GM11168 (cell line): ENCODE measurements at regions not wholly inside any gene's neighbourhood (a gene's known extent, or its start where the extent isn't known, plus 50 kb on each side); places are given as distances from the start of the nearest gene placed in this dataset.
"Not testable (repeated sequence)": the region's sequence is repeated elsewhere in the genome, so short reads cannot be mapped to it uniquely, and the experiment has no call there.

Experiments
- in situ Hi-C: fragments of 300-500 bp; cut with MboI; formaldehyde crosslinking; loops from one replicate; pipeline ENCODE4 v1.12.0; 2022; ENCODE audit warnings: low sequenced_read_pairs; ENCODE audit not compliant: unreplicated experiment

GRCh38 chr9:108396611-108397010 lies 459.2 kb downstream of the ACTL7B start:
- in situ Hi-C loops, result no loop called here

- in situ Hi-C loops, result no loop called here
These were observed 459.6 kb downstream of the ACTL7B start for GRCh38 chr9:108396193-108396592.

GRCh38 chr9:108395421-108395820 lies 460.4 kb downstream of the ACTL7B start:
- in situ Hi-C loops, result no loop called here

DNA sequence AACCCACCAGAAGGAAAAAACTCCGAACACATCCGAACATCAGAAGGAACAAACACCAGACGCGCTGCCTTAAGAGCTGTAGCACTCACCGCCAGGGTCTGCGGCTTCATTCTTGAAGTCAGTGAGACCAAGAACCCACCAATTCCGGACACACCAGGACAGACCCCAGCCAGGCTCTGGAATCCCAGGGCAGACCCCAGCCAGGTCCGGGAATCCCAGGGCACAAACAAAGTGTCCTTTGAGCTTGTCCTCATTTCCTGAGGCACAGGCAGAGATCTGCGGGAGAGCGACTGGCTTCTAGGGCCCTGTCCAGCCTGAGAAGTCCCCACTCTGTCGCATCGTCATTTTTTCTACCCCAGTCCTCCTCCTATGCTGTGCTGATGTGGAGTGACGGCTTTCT lies 461.1 kb downstream of the ACTL7B start:
- in situ Hi-C loops, result no loop called here

DNA sequence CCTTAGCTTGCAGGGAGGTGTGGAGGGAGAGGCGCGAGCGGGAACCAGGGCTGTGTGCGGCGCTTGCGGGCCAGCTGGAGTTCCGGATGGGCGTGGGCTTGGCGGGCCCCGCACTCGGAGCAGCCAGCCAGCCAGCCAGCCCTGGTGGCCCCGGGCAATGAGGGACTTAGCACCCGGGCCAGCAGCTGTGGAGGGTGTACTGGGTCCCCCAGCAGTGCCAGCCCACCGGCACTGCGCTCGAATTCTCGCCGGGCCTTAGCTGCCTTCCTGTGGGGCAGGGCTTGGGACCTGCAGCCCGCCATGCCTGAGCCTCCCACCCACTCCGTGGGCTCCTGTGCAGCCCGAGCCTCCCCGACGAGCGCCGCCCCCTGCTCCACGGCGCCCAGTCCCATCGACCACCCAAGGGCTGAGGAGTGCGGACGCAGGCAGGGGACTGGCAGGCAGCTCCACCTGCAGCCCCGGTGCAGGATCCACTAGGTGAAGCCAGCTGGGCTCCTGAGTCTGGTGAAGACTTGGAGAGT lies 462.2 kb downstream of the ACTL7B start:
- in situ Hi-C loops, result not testable (repeated sequence)

DNA sequence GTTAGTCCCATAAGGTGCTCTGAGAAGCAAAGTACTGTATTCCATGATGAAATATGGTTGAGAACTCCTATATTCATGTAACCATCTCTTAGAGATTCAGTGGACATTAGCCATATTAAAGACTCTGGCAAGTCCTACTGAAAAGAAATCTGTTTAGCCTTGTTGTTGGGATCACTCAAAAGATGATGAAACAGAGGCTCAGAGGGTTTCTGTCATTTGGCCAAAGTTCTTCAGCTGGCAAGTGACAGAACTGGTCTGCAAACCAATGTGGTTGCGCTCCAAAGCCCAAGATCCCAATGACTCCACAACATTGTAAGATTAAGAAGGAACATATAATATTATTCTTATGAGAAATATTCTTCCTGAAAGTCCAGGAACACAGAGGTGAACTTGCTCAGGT lies 462.9 kb downstream of the ACTL7B start:
- in situ Hi-C loops, result no loop called here

DNA sequence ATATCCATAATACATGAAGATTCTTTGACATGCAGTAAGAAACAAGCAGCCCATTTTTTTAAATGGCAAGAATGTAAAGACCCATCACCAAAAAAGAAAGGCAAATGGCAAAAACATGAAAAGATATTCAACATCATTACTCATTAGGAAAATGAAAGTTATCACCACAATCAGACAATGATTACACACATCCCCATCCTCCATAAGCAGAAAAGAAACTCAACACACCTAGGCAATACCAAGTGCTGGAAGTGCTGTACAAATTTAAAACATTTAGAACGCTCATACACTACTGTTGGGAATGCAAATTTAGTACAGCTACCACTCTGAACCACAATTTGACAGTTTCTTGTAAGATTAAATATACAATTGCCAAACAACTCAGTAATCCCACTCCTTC lies 466.7 kb downstream of the ACTL7B start:
- in situ Hi-C loops, result no loop called here

DNA sequence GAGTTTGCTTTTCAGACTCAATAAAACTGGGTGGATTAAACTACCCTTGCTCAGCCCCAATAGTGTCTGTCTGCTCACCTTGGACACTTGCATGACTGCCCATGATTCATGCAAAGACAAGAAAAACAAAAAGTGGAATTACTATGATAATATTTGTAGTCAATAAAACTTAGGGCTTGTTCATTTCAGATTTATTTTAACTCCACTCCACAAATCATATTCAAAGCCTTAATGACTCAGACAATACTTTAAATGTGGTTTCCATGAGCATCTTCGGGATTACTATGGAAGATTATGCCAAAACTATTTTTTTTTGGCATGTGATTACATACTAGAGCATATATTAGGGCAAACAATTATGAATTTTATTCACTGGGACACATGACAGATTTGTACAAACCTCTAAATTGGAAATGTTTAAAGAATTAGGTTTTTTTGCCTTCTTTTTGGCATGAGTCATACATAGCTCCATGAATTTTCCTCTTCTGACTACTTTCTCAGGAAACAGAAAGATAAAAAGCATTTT lies 468.9 kb downstream of the ACTL7B start:
- in situ Hi-C loops, result no loop called here

GRCh38 chr9:108386032-108386431 lies 469.8 kb downstream of the ACTL7B start:
- in situ Hi-C loops, result no loop called here

- in situ Hi-C loops, result no loop called here
These were observed 472.0 kb downstream of the ACTL7B start for GRCh38 chr9:108383796-108384195.

DNA sequence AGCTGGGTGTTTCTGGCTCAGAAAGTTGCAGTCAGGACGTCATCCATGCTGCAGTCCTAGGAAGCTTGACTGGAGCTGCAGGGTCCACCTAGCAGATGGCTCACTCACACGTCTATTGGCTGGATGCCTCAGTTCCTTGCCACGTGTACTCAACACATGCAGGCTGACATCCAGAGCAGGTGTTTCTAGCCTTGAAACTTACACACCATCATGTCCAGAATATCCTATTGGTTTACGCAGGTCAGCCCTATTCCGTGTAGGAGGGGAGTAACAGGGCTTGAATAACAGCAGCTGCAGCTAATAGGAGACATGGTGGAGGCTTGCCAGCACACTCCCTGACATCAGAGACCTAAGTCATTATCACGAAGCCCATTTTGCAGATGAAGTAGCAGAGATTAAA lies 473.5 kb downstream of the ACTL7B start:
- in situ Hi-C loops, result no loop called here

DNA sequence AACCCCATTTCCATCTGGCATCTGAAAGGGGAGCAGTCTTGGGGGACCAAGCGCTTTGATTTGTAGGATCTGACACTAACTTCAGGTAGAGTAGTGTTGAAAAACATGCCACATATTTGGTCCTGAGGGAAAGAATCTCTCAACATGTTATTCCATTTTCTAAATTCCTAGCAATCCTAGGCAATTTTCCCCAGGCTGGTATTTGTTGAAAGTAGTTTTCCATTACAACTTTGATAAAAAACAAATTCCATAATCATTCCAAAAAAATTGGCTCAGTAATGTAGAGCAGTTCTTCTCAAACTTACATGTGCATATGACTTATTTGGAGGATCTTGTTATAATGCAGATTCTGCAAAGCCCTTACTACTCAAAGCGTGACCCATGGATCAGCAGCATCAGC lies 477.9 kb downstream of the ACTL7B start:
- in situ Hi-C loops, result loop anchor here (10.0 kb wide), 1 partner anchor 577 kb away; no protein-coding TSS in a partner anchor

DNA sequence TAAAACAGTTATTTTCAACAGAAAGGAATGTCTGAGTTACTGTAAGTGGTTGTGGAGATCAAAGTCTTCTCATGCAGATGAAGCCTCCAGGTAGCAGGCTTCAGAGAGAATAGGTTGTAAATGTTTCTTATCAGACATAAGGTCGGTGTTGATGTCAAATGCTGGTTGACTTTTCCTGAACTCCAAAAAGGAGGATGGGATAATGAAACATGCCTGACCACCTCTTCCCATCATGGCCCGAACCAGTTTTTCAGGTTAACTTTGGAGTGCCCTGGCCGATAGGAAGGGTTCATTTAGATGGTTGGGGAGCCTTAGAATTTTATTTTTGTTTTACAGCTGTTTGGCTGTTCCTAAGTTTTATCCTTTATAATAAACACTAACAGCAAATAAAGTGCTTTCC lies 478.4 kb downstream of the ACTL7B start:
- in situ Hi-C loops, result loop anchor here (10.0 kb wide), 1 partner anchor 577 kb away; no protein-coding TSS in a partner anchor

- in situ Hi-C loops, result loop anchor here (10.0 kb wide), 1 partner anchor 579 kb away; no protein-coding TSS in a partner anchor
These were observed 479.6 kb downstream of the ACTL7B start for GRCh38 chr9:108376140-108376539.

DNA sequence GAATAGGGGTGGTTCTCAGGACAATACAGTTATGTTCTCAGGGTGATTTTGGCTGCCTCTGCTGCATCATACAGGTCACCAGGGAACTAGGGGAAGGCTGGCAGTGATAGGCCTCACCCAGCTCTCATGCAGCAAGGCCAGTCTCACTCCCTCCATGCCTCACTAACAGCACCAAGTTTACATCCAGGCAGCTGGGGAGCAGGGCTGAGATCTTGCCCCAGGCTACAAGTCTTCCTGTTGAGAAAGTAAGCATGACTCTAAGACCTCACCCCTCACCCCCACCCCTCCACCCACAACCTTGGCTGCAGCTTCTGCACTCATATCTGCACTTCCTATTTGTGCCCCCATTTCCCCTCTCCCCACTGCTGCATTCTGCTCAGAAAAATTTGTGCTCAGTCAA lies 481.2 kb downstream of the ACTL7B start:
- in situ Hi-C loops, result loop anchor here (10.0 kb wide), 1 partner anchor 580 kb away; no protein-coding TSS in a partner anchor

DNA sequence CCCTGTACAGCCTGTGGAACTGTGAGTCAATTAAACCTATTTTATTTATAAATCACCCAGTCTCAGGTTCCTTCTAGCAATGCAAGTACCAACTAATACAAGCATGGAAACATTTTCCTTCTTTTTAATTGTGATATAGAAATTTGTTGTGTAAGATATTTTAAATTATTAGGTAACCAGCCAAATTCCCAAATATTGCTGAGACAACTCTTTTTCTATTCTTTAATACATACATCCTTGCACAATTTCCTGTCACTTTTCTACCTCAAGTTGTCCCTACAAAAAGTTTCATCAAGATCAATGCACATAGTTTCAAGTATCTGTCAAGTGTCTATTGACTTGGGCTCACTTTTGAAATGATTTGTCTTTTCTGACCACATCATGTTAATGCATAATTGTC lies 488.6 kb downstream of the ACTL7B start:
- in situ Hi-C loops, result no loop called here

GRCh38 chr9:108363311-108363710 lies 492.5 kb downstream of the ACTL7B start:
- in situ Hi-C loops, result no loop called here

DNA sequence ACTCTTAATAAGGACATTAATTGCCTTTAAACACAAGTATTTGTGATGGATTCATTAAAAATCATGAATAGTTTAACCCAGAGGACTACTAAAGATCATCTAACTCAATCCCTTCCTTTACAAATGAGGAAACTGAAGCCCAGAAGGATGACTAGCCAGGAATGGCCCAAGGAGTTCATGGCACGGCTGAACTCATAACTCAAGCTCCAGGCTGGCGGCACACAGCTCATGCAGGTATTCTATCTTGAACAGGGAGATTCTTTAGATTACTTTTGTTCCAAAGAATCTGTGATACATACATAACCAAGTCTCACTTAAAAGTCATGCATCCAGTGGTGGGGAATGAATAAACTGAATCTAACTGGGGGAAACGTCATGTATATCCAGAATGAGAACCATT lies 495.5 kb downstream of the ACTL7B start:
- in situ Hi-C loops, result no loop called here

DNA sequence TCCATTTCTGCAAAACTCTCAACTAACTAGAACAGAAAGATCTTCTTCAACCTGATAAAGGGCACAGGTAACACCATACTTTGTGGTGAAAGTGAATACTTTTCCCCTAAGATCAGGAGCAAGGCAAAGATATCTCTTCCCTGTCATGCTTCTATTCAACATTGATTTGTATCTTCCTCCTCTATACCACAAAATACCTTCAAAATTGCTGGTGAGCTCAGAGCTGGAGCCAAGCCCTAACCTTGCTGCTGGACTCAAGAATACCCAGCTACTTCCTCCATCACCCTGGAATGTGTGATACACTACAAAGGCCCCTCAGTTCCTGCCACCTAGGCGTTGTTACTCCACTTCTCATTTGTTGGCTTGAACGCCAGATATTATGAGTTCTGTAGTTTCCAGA lies 499.0 kb downstream of the ACTL7B start:
- in situ Hi-C loops, result no loop called here

- in situ Hi-C loops, result no loop called here
These were observed 504.2 kb downstream of the ACTL7B start for GRCh38 chr9:108351571-108351970.

GRCh38 chr9:108347463-108348188 lies 508.2 kb downstream of the ACTL7B start:
- in situ Hi-C loops, result no loop called here

DNA sequence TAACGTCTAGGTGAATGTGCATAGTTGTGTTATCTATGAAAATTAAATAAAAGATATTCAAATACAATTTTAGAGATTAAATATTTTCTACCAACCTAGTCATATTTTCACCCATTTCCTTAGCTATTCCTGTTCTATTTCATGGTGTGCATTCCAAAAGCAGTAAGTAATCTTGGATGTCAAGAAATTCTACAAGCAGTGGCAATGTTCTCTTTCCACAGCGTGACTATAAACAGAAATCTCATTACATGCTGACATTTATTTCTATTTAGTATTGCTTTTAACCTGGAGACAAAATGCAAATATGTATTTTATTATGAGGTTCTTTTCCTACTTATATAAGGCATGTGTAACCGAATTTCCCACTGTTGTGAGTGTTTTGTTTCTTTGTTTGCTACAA lies 510.0 kb downstream of the ACTL7B start:
- in situ Hi-C loops, result no loop called here
